ENCODE measurements at regions not wholly inside any gene's neighbourhood (a gene's known extent, or its start where the extent isn't known, plus 50 kb on each side); places are given as distances from the start of the nearest gene placed in this dataset.
"Not testable (repeated sequence)": the region's sequence is repeated elsewhere in the genome, so short reads cannot be mapped to it uniquely, and the experiment has no call there.

DNA sequence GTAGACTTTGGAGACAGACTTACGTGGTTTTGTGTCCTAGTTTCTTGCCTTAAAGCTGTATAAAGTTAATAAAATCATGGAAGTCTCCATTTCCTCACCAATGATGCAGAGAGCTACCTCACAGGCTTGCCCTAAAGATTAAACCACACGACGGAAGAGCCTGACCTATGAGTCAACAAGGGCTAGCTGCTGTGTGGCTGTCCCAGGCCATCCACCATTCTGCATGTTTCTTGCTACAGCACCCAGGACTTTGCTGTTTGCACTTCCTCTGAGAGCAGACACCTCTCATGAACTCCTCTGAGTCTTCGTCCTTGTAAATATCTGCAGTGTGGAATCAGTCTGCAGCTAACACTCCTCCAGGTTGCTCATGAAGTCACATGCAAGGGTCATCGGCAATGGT is 160.0 kb upstream of the TRIB2 start:
- TF ChIP-seq, protein P1, sequence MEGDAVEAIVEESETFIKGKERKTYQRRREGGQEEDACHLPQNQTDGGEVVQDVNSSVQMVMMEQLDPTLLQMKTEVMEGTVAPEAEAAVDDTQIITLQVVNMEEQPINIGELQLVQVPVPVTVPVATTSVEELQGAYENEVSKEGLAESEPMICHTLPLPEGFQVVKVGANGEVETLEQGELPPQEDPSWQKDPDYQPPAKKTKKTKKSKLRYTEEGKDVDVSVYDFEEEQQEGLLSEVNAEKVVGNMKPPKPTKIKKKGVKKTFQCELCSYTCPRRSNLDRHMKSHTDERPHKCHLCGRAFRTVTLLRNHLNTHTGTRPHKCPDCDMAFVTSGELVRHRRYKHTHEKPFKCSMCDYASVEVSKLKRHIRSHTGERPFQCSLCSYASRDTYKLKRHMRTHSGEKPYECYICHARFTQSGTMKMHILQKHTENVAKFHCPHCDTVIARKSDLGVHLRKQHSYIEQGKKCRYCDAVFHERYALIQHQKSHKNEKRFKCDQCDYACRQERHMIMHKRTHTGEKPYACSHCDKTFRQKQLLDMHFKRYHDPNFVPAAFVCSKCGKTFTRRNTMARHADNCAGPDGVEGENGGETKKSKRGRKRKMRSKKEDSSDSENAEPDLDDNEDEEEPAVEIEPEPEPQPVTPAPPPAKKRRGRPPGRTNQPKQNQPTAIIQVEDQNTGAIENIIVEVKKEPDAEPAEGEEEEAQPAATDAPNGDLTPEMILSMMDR (IDR thresholded peaks at IDR 0.05; ENCODE audit: insufficient read depth, low read depth, low read length, missing control alignments), result no peak
- peak; percentile 39 for DNase-seq (ENCODE audit: low read depth)
- H3K4me3 ChIP-seq (ENCODE audit: low read length), result no peak overlapping the region

DNA sequence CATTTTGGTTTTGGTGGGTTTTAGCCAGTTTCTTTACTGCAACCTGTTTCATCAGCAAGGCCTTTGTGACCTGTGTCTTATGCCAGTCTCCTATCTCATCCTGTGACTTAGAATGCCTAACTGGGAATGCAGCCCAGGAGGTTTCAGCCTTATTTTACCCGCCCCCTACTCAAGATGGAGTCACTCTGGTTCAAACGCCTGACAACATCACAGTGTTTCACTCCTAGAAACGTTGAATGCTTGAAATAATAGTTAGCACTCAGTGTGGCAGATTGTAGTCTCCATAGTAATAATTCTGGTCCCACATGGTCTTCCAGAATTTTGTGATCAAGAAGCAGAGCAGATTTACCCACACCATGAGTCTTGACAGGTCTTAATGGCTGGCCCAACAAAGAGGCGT is 159.0 kb upstream of the TRIB2 start:
- TF ChIP-seq, protein P1 (IDR thresholded peaks at IDR 0.05; ENCODE audit: insufficient read depth, low read depth, low read length, missing control alignments), result no peak
- H3K4me3 ChIP-seq (ENCODE audit: low read length), result no peak overlapping the region
- DNase-seq (ENCODE audit: low read depth), result no peak

DNA sequence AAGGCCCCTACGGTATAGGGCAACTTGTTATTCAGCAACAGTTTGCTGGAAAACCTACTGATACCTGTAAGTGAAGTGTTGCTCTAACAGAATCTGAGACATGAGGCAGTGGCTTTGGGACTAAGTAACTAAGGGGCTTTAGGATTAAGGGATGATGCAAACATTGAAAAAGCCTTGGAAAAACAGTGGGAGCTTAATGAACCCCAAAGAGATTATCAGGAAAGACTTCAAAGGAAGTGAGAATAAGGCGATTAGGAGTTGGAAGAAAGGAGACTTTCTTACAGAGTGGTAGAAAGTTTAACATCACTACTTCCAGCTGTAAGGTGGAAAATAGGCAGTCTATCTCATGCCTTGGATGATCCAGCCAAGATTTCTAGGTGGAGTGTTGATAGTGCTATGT is 158.2 kb upstream of the TRIB2 start:
- no peak overlapping the region for H3K4me3 ChIP-seq (ENCODE audit: low read length)
- TF ChIP-seq, protein P1 (IDR thresholded peaks at IDR 0.05; ENCODE audit: insufficient read depth, low read depth, low read length, missing control alignments), result no peak
- DNase-seq (ENCODE audit: low read depth), result no peak

DNA sequence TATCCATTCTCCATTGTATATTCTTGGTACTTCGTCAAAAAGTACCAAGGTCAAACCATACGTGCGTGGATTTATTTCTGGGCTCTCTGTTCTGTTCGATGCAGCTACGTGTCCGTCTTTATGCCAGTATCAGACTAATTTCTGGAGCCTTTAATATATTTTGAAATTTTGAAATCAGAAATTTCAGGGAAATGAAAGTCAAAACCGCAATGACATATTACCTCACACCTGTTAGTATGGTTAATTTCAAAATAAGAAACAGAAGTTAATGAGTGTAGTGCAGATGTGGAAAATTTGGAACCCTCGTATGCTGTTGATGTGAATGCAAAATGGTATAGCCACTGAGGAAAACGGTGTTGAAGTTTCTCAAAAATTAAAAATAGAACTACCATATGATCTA is 156.1 kb upstream of the TRIB2 start:
- no peak for DNase-seq (ENCODE audit: low read depth)
- TF ChIP-seq, protein P1 (IDR thresholded peaks at IDR 0.05; ENCODE audit: insufficient read depth, low read depth, low read length, missing control alignments), result no peak
- H3K4me3 ChIP-seq (ENCODE audit: low read length), result no peak overlapping the region

DNA sequence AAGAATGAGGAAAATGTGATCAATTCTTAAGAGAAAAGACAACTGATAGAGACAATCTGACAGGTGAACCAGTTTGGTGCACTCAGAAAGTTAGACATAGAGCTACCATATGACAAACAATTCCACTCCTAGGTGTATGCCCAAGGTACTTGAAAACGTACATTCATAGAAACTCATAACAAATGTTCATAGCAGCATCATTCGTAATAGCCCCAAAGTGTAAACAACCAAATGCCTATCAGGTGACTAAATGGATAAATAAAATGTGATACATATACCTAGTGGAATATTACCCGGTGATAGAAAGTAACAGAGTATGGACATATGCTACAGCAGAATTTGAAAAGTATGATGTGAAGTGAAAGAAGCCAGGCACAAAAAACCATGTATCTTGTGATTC is 149.3 kb upstream of the TRIB2 start:
- TF ChIP-seq, protein P1 (IDR thresholded peaks at IDR 0.05; ENCODE audit: insufficient read depth, low read depth, low read length, missing control alignments), result no peak
- no peak overlapping the region for H3K4me3 ChIP-seq (ENCODE audit: low read length)
- peak; percentile 33 for DNase-seq (ENCODE audit: low read depth)

DNA sequence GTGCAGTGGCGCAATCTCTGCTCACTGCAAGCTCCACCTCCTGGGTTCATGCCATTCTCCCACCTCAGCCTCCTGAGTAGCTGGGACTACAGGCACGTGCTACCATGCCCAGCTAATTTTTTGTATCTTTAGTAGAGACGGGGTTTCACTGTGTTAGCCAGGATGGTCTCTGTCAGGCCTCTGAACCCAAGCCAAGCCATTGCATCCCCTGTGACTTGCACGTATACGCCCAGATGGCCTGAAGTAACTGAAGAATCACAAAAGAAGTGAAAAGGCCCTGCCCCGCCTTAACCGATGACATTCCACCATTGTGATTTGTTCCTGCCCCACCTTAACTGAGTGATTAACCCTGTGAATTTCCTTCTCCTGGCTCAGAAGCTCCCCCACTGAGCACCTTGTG is 147.2 kb upstream of the TRIB2 start:
- not testable (repeated sequence) for H3K4me3 ChIP-seq (ENCODE audit: low read length); DNase-seq (ENCODE audit: low read depth)

DNA sequence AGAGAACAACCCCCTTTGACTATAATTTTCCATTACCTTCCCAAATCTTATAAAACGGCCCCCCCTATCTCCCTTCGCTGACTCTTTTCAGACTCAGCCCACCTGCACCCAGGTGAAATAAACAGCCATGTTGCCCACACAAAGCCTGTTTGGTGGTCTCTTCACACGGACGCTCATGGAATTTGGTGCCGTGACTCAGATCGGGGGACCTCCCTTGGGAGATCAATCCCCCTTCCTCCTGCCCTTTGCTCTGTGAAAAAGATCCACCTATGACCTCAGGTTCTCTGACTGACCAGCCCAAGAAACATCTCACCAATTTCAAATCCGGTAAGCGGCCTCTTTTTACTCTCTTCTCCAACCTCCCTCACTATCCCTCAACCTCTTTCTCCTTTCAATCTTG is 146.8 kb upstream of the TRIB2 start:
- H3K4me3 ChIP-seq (ENCODE audit: low read length); DNase-seq (ENCODE audit: low read depth): not testable (repeated sequence)

DNA sequence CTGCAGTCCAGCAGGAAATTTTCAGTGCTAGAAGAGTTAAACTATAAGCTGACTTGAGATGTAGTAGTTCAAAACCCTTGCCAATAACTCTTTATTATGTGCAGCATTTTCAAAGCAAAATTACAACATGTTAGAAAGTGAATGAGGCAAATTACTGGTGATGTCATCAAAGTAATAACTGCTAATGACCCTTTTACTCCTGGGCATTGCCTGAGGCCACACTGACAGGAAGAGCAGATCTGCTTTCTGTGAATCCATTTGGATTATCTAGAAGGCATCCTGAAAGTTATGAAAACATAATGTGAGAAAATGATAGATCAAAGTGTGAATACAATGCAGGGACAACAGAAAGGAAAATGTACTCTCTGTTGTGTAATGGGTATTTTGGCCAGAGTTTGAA is 139.6 kb upstream of the TRIB2 start:
- H3K4me3 ChIP-seq (ENCODE audit: low read length), result no peak overlapping the region
- peak; percentile 10 for DNase-seq (ENCODE audit: low read depth)
- TF ChIP-seq, protein P1 (IDR thresholded peaks at IDR 0.05; ENCODE audit: insufficient read depth, low read depth, low read length, missing control alignments), result no peak
